Activated CD8-positive, alpha-beta memory T cell treated with anti-CD3 and anti-CD28 coated beads, Interleukin-2, amount 50 U/mL, for 24 hours (primary cell): ENCODE measurements at regions not wholly inside any gene's neighbourhood (a gene's known extent, or its start where the extent isn't known, plus 50 kb on each side); places are given as distances from the start of the nearest gene placed in this dataset.
"Not testable (repeated sequence)": the region's sequence is repeated elsewhere in the genome, so short reads cannot be mapped to it uniquely, and the experiment has no call there.

Experiments
- DNase-seq: peaks from one replicate; pipeline ENCODE4 v3.0.0-alpha.2; 2020; ENCODE audit errors: extremely low read depth

- DNase-seq: no peak
These were observed 198.3 kb downstream of the CHIC2 start for GRCh38 chr4:53866055-53866454.

GRCh38 chr4:53865054-53865453 is 199.4 kb downstream of the CHIC2 start:
- DNase-seq: no peak

- no peak for DNase-seq
These were observed 200.6 kb downstream of the CHIC2 start for GRCh38 chr4:53863736-53864365.

- DNase-seq: no peak
These were observed 201.2 kb downstream of the CHIC2 start for GRCh38 chr4:53863158-53863557.

GRCh38 chr4:53861856-53862610 is 202.4 kb downstream of the CHIC2 start:
- DNase-seq: no peak

- no peak for DNase-seq
These were observed 205.1 kb downstream of the CHIC2 start for GRCh38 chr4:53859305-53859704.

- DNase-seq: no peak
These were observed 205.7 kb downstream of the CHIC2 start for GRCh38 chr4:53858744-53859143.

GRCh38 chr4:53855581-53856250 is 208.7 kb downstream of the CHIC2 start:
- DNase-seq: no peak

- no peak for DNase-seq
These were observed 209.3 kb downstream of the CHIC2 start for GRCh38 chr4:53854991-53855568.

- no peak for DNase-seq
These were observed 212.1 kb downstream of the CHIC2 start for GRCh38 chr4:53852343-53852742.

GRCh38 chr4:53847965-53848364 is 216.4 kb downstream of the CHIC2 start:
- no peak for DNase-seq

- DNase-seq: no peak
These were observed 219.9 kb downstream of the CHIC2 start for GRCh38 chr4:53844551-53844950.

- DNase-seq: no peak
These were observed 220.3 kb downstream of the CHIC2 start for GRCh38 chr4:53844133-53844532.

GRCh38 chr4:53841711-53842110 is 222.7 kb downstream of the CHIC2 start:
- DNase-seq: no peak

GRCh38 chr4:53840643-53841042 is 223.8 kb downstream of the CHIC2 start:
- DNase-seq: no peak

GRCh38 chr4:53833302-53834003 is 231.0 kb downstream of the CHIC2 start:
- DNase-seq: not testable (repeated sequence)

- no peak for DNase-seq
These were observed 231.9 kb downstream of the CHIC2 start for GRCh38 chr4:53832549-53832948.

- DNase-seq: no peak
These were observed 233.9 kb downstream of the CHIC2 start for GRCh38 chr4:53830511-53830910.

- DNase-seq: no peak
These were observed 230.0 kb upstream of the LNX1 start for GRCh38 chr4:53821179-53821851.

GRCh38 chr4:53818104-53818503 is 226.8 kb upstream of the LNX1 start:
- no peak for DNase-seq

- DNase-seq: no peak
These were observed 225.3 kb upstream of the LNX1 start for GRCh38 chr4:53816561-53816960.
